ENCODE measurements at regions not wholly inside any gene's neighbourhood (a gene's known extent, or its start where the extent isn't known, plus 50 kb on each side); places are given as distances from the start of the nearest gene placed in this dataset.

GRCh38 chr7:156178857-156179256 is 366.6 kb upstream of the SHH start:
- TF ChIP-seq POLR2A (IDR thresholded peaks at IDR 0.05; ENCODE audit: low read depth, low read length) (no peak), POLR2AphosphoS5 (IDR thresholded peaks at IDR 0.05; ENCODE audit: low read depth, low read length) (no peak), TAF1 (IDR thresholded peaks at IDR 0.05; ENCODE audit: low read depth, low read length) (no peak)
